Activated CD4-positive, alpha-beta memory T cell treated with anti-CD3 and anti-CD28 coated beads, Interleukin-2, amount 10 ng/mL, durations not matched to agents 7 days and 5 days (primary cell): ENCODE measurements at regions not wholly inside any gene's neighbourhood (a gene's known extent, or its start where the extent isn't known, plus 50 kb on each side); places are given as distances from the start of the nearest gene placed in this dataset.

Experiments
- CTCF ChIA-PET: fragments of 350-600 bp; sonication (Branson Sonifier 250); formaldehyde crosslinking; loops from one replicate; lab custom pipeline; 2021; ENCODE audit warnings: antibody characterized with exemption, inconsistent platforms; lab: Charles Lee
- POLR2A ChIA-PET: fragments of 350-600 bp; sonication (Branson Sonifier 250); formaldehyde crosslinking; loops from one replicate; lab custom pipeline; 2021; ENCODE audit warnings: antibody characterized with exemption; lab: Charles Lee
- DNase-seq: peaks from one replicate; pipeline ENCODE4 v3.0.0-alpha.2; 2020
- H3K27ac Mint-ChIP-seq: one replicate; pipeline ENCODE4 v1.8.0; 2021; ENCODE audit warnings: mild to moderate bottlenecking, mixed read lengths
- H3K27me3 Mint-ChIP-seq: one replicate; pipeline ENCODE4 v1.8.0; 2021; ENCODE audit warnings: mixed read lengths
- H3K36me3 Mint-ChIP-seq: one replicate; pipeline ENCODE4 v1.8.0; 2021; ENCODE audit warnings: low read depth, mixed read lengths
- H3K4me1 Mint-ChIP-seq: one replicate; pipeline ENCODE4 v1.8.0; 2021; ENCODE audit warnings: mixed read lengths
- H3K4me3 Mint-ChIP-seq: one replicate; pipeline ENCODE4 v1.8.0; 2021; ENCODE audit warnings: mild to moderate bottlenecking, mixed read lengths
- H3K9me3 Mint-ChIP-seq: one replicate; pipeline ENCODE4 v1.8.0; 2021; ENCODE audit warnings: mixed read lengths

GRCh38 chr11:70805971-70806370 is 407.6 kb downstream of the CTTN start:
- no peaks in the 10 kb centered on the region for H3K27me3 Mint-ChIP-seq
- no peaks in the 10 kb centered on the region for H3K9me3 Mint-ChIP-seq
- CTCF ChIA-PET, result no interaction called here
- H3K27ac Mint-ChIP-seq, result no peak overlapping the region
- H3K4me3 Mint-ChIP-seq, result no peak overlapping the region
- H3K4me1 Mint-ChIP-seq, result no peaks in the 10 kb centered on the region
- POLR2A ChIA-PET, result no interaction called here
- H3K36me3 Mint-ChIP-seq, result no peaks in the 10 kb centered on the region
- DNase-seq, result no peak

- CTCF ChIA-PET, result no interaction called here
- no peaks in the 10 kb centered on the region for H3K27me3 Mint-ChIP-seq
- H3K4me1 Mint-ChIP-seq, result no peaks in the 10 kb centered on the region
- POLR2A ChIA-PET, result interaction anchor here (0.6 kb wide), 1 partner anchor 1578 kb away, joined by 3 read pairs; no protein-coding TSS in a partner anchor
- H3K9me3 Mint-ChIP-seq, result no peaks in the 10 kb centered on the region
- no peak overlapping the region for H3K4me3 Mint-ChIP-seq
- no peak overlapping the region for H3K27ac Mint-ChIP-seq
- no peaks in the 10 kb centered on the region for H3K36me3 Mint-ChIP-seq
- no peak for DNase-seq
Measured at GRCh38 chr11:70806461-70807194, 408.3 kb downstream of the CTTN start.

GRCh38 chr11:70807195-70807543 is 408.8 kb downstream of the CTTN start:
- H3K4me1 Mint-ChIP-seq, result no peaks in the 10 kb centered on the region
- no peak overlapping the region for H3K27ac Mint-ChIP-seq
- POLR2A ChIA-PET, result interaction anchor here (0.6 kb wide), 1 partner anchor 1578 kb away, joined by 3 read pairs; no protein-coding TSS in a partner anchor
- no peak for DNase-seq
- H3K27me3 Mint-ChIP-seq, result no peaks in the 10 kb centered on the region
- H3K36me3 Mint-ChIP-seq, result no peaks in the 10 kb centered on the region
- CTCF ChIA-PET, result no interaction called here
- no peaks in the 10 kb centered on the region for H3K9me3 Mint-ChIP-seq
- H3K4me3 Mint-ChIP-seq, result no peak overlapping the region

- H3K9me3 Mint-ChIP-seq, result no peaks in the 10 kb centered on the region
- no peaks in the 10 kb centered on the region for H3K27me3 Mint-ChIP-seq
- POLR2A ChIA-PET, result no interaction called here
- H3K27ac Mint-ChIP-seq, result no peak overlapping the region
- DNase-seq, result no peak
- no peak overlapping the region for H3K4me3 Mint-ChIP-seq
- H3K4me1 Mint-ChIP-seq, result no peaks in the 10 kb centered on the region
- H3K36me3 Mint-ChIP-seq, result no peaks in the 10 kb centered on the region
- CTCF ChIA-PET, result no interaction called here
Measured at GRCh38 chr11:70808686-70809375, 410.5 kb downstream of the CTTN start.

GRCh38 chr11:70810133-70810532 is 411.8 kb downstream of the CTTN start:
- Mint-ChIP-seq H3K4me3 (no peak overlapping the region), H3K9me3 (no peaks in the 10 kb centered on the region), H3K4me1 (no peaks in the 10 kb centered on the region), H3K27ac (no peak overlapping the region), H3K36me3 (no peaks in the 10 kb centered on the region), H3K27me3 (no peaks in the 10 kb centered on the region)
- POLR2A ChIA-PET, result no interaction called here
- CTCF ChIA-PET, result no interaction called here
- DNase-seq, result no peak

GRCh38 chr11:70810681-70811080 is 412.4 kb downstream of the CTTN start:
- CTCF ChIA-PET, result no interaction called here
- H3K36me3 Mint-ChIP-seq, result no peaks in the 10 kb centered on the region

GRCh38 chr11:70811483-70811882 is 413.2 kb downstream of the CTTN start:
- no peak for DNase-seq
- H3K4me1 Mint-ChIP-seq, result no peaks in the 10 kb centered on the region
- no peaks in the 10 kb centered on the region for H3K27me3 Mint-ChIP-seq
- POLR2A ChIA-PET, result no interaction called here
- no peaks in the 10 kb centered on the region for H3K36me3 Mint-ChIP-seq
- H3K4me3 Mint-ChIP-seq, result no peak overlapping the region
- CTCF ChIA-PET, result no interaction called here
- no peaks in the 10 kb centered on the region for H3K9me3 Mint-ChIP-seq
- H3K27ac Mint-ChIP-seq, result no peak overlapping the region

More at GRCh38 chr11:70810681-70811080, 412.4 kb downstream of the CTTN start:
- H3K27ac Mint-ChIP-seq, result no peak overlapping the region
- H3K9me3 Mint-ChIP-seq, result no peaks in the 10 kb centered on the region
- no peaks in the 10 kb centered on the region for H3K4me1 Mint-ChIP-seq
- POLR2A ChIA-PET, result no interaction called here
- no peak overlapping the region for H3K4me3 Mint-ChIP-seq
- DNase-seq, result no peak
- no peaks in the 10 kb centered on the region for H3K27me3 Mint-ChIP-seq

- Mint-ChIP-seq H3K27me3 (no peaks in the 10 kb centered on the region), H3K4me1 (no peaks in the 10 kb centered on the region), H3K9me3 (no peaks in the 10 kb centered on the region), H3K36me3 (no peaks in the 10 kb centered on the region), H3K27ac (no peak overlapping the region), H3K4me3 (no peak overlapping the region)
- DNase-seq, result no peak
- POLR2A ChIA-PET, result no interaction called here
- CTCF ChIA-PET, result no interaction called here
Measured at GRCh38 chr11:70811915-70812314, 413.6 kb downstream of the CTTN start.

GRCh38 chr11:70812472-70812871 is 414.1 kb downstream of the CTTN start:
- no peaks in the 10 kb centered on the region for H3K4me1 Mint-ChIP-seq
- DNase-seq, result no peak
- POLR2A ChIA-PET, result no interaction called here
- CTCF ChIA-PET, result no interaction called here
- no peak overlapping the region for H3K4me3 Mint-ChIP-seq
- no peaks in the 10 kb centered on the region for H3K36me3 Mint-ChIP-seq
- H3K27ac Mint-ChIP-seq, result no peak overlapping the region
- no peaks in the 10 kb centered on the region for H3K9me3 Mint-ChIP-seq
- no peaks in the 10 kb centered on the region for H3K27me3 Mint-ChIP-seq

- H3K36me3 Mint-ChIP-seq, result no peaks in the 10 kb centered on the region
- no peak for DNase-seq
- H3K4me1 Mint-ChIP-seq, result no peaks in the 10 kb centered on the region
- no peaks in the 10 kb centered on the region for H3K9me3 Mint-ChIP-seq
- H3K27me3 Mint-ChIP-seq, result no peaks in the 10 kb centered on the region
- CTCF ChIA-PET, result no interaction called here
- POLR2A ChIA-PET, result no interaction called here
- H3K4me3 Mint-ChIP-seq, result no peak overlapping the region
- H3K27ac Mint-ChIP-seq, result no peak overlapping the region
Measured at GRCh38 chr11:70813651-70814050, 415.3 kb downstream of the CTTN start.

- no peaks in the 10 kb centered on the region for H3K9me3 Mint-ChIP-seq
- no peak overlapping the region for H3K27ac Mint-ChIP-seq
- no peak for DNase-seq
- H3K36me3 Mint-ChIP-seq, result no peaks in the 10 kb centered on the region
- H3K4me3 Mint-ChIP-seq, result no peak overlapping the region
- H3K4me1 Mint-ChIP-seq, result no peaks in the 10 kb centered on the region
- ChIA-PET POLR2A (no interaction called here), CTCF (interaction anchor here (1.0 kb wide), 1 partner anchor 748 kb away, joined by 3 read pairs; no protein-coding TSS in a partner anchor)
- H3K27me3 Mint-ChIP-seq, result no peaks in the 10 kb centered on the region
Measured at GRCh38 chr11:70815485-70815832, 417.1 kb downstream of the CTTN start.

GRCh38 chr11:70816156-70816678 is 417.9 kb downstream of the CTTN start:
- CTCF ChIA-PET, result no interaction called here
- Mint-ChIP-seq H3K9me3 (no peaks in the 10 kb centered on the region), H3K27me3 (no peaks in the 10 kb centered on the region), H3K36me3 (no peaks in the 10 kb centered on the region), H3K27ac (no peak overlapping the region), H3K4me3 (no peak overlapping the region), H3K4me1 (no peaks in the 10 kb centered on the region)
- POLR2A ChIA-PET, result no interaction called here
- no peak for DNase-seq

GRCh38 chr11:70818351-70818750 is 420.0 kb downstream of the CTTN start:
- Mint-ChIP-seq H3K27me3 (no peaks in the 10 kb centered on the region), H3K27ac (no peak overlapping the region), H3K36me3 (no peaks in the 10 kb centered on the region), H3K4me3 (no peak overlapping the region), H3K4me1 (no peaks in the 10 kb centered on the region), H3K9me3 (no peaks in the 10 kb centered on the region)
- ChIA-PET POLR2A (no interaction called here), CTCF (no interaction called here)
- no peak for DNase-seq

- CTCF ChIA-PET, result no interaction called here
- peaks cover 4% of the 10 kb centered on the region for H3K27me3 Mint-ChIP-seq
- H3K4me3 Mint-ChIP-seq, result no peak overlapping the region
- no peak overlapping the region for H3K27ac Mint-ChIP-seq
- H3K9me3 Mint-ChIP-seq, result no peaks in the 10 kb centered on the region
- no peaks in the 10 kb centered on the region for H3K4me1 Mint-ChIP-seq
- POLR2A ChIA-PET, result no interaction called here
- no peaks in the 10 kb centered on the region for H3K36me3 Mint-ChIP-seq
- DNase-seq, result no peak
Measured at GRCh38 chr11:70819022-70819421, 420.7 kb downstream of the CTTN start.
